GM12891 (cell line): ENCODE measurements at regions not wholly inside any gene's neighbourhood (a gene's known extent, or its start where the extent isn't known, plus 50 kb on each side); places are given as distances from the start of the nearest gene placed in this dataset.

Experiments
- PAX5 ChIP-seq: IDR thresholded peaks from 2 replicates; pipeline ENCODE4 v1.6.1; 2011; ENCODE audit warnings: low read length, moderate library complexity, mild to moderate bottlenecking; ENCODE audit not compliant: insufficient read depth, severe bottlenecking
- POLR2A ChIP-seq: IDR thresholded peaks from 2 replicates; pipeline ENCODE4 v1.6.1; 2011; ENCODE audit warnings: low read depth, low read length, control low read depth
- POLR2AphosphoS5 ChIP-seq: IDR thresholded peaks from 2 replicates; pipeline ENCODE4 v1.6.1; 2011; ENCODE audit warnings: low read depth, low read length, control low read depth
- POU2F2 ChIP-seq: IDR thresholded peaks from 2 replicates; pipeline ENCODE4 v1.6.1; 2011; ENCODE audit warnings: low read depth, mild to moderate bottlenecking, control low read depth, low read length, moderate library complexity
- TAF1 ChIP-seq: IDR thresholded peaks from 2 replicates; pipeline ENCODE4 v1.6.1; 2011; ENCODE audit warnings: low read depth, low read length, control low read depth

GRCh38 chr5:18240971-18241370 is 606.7 kb downstream of the TAF11L14 start:
- TF ChIP-seq POLR2A (no peak), POLR2AphosphoS5 (no peak), PAX5 (no peak), TAF1 (no peak), POU2F2 (no peak)
